Thyroid gland (tissue), 4 donors: ENCODE measurements at regions not wholly inside any gene's neighbourhood (a gene's known extent, or its start where the extent isn't known, plus 50 kb on each side); places are given as distances from the start of the nearest gene placed in this dataset.

Experiments
- POLR2A ChIP-seq, 2 donors: fragments of 450-650 bp; IDR thresholded peaks; one replicate each; pipeline ENCODE4 v1.6.1; 2017; ENCODE audit warnings: antibody characterized with exemption in 2 of 2, mild to moderate bottlenecking in 2 of 2, moderate library complexity in 1 of 2
- TF ChIP-seq, protein P1 (sequence below), 6 experiments: fragments of 200-600 bp in 3 of 6; fragments of 450-650 bp in 3 of 6; sonication (generic) in 3 of 6; IDR thresholded peaks; one replicate each; pipeline ENCODE4 v1.5.1; 2016 to 2019; ENCODE audit warnings: antibody characterized with exemption in 6 of 6, mild to moderate bottlenecking in 2 of 6, inconsistent platforms in 1 of 6, moderate library complexity in 1 of 6

DNA sequence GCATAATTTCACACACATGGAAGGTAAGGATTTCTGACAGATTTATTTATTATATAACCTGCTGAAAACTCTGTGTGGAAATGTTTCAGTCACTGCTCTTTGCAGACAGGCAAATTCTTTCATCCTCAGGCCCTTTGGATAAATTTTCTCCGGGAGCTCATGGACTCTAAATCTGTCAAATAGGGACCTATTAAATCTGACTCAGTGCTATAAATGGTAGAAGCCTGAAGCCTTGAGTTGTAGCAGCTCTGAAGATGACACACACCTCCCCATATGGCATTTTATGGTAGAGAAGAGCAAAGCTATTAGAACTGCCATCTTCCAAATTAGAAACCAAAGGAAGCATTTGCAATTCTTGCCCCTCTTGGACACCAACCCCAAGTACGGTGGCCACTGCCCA lies 808.7 kb downstream of the XPNPEP1 start:
- TF ChIP-seq, protein P1, sequence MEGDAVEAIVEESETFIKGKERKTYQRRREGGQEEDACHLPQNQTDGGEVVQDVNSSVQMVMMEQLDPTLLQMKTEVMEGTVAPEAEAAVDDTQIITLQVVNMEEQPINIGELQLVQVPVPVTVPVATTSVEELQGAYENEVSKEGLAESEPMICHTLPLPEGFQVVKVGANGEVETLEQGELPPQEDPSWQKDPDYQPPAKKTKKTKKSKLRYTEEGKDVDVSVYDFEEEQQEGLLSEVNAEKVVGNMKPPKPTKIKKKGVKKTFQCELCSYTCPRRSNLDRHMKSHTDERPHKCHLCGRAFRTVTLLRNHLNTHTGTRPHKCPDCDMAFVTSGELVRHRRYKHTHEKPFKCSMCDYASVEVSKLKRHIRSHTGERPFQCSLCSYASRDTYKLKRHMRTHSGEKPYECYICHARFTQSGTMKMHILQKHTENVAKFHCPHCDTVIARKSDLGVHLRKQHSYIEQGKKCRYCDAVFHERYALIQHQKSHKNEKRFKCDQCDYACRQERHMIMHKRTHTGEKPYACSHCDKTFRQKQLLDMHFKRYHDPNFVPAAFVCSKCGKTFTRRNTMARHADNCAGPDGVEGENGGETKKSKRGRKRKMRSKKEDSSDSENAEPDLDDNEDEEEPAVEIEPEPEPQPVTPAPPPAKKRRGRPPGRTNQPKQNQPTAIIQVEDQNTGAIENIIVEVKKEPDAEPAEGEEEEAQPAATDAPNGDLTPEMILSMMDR (IDR thresholded peaks at IDR 0.05): no peak
- TF ChIP-seq POLR2A (IDR thresholded peaks at IDR 0.05): no peak
